ENCODE measurements at regions not wholly inside any gene's neighbourhood (a gene's known extent, or its start where the extent isn't known, plus 50 kb on each side); places are given as distances from the start of the nearest gene placed in this dataset.

GRCh38 chr12:105803292-105803691, 335.5 kb downstream of the NUAK1 start:
- TF ChIP-seq CTCF (IDR thresholded peaks at IDR 0.05) (no peak), POLR2A (IDR thresholded peaks at IDR 0.05; ENCODE audit: low read depth) (no peak), POLR2AphosphoS5 (IDR thresholded peaks at IDR 0.05) (no peak), EP300 (IDR thresholded peaks at IDR 0.05) (no peak)

Measured in esophagus muscularis mucosa (tissue), 4 donors.